GM12865 (cell line): ENCODE measurements at regions not wholly inside any gene's neighbourhood (a gene's known extent, or its start where the extent isn't known, plus 50 kb on each side); places are given as distances from the start of the nearest gene placed in this dataset.

Source experiments
- DNase-seq: peaks from one replicate; pipeline ENCODE4 v3.0.0; 2010; ENCODE audit warnings: low read depth
- H3K4me3 ChIP-seq: 2 replicates; pipeline ENCODE4 v1.5.1; 2011; ENCODE audit warnings: mild to moderate bottlenecking, low read depth, low read length, control low read depth
- CTCF ChIP-seq: IDR thresholded peaks from 2 replicates; pipeline ENCODE4 v1.5.1; 2011; ENCODE audit warnings: low read length, control low read depth, low read depth, inconsistent platforms; ENCODE audit not compliant: insufficient read depth; ENCODE audit errors: missing control alignments

DNA sequence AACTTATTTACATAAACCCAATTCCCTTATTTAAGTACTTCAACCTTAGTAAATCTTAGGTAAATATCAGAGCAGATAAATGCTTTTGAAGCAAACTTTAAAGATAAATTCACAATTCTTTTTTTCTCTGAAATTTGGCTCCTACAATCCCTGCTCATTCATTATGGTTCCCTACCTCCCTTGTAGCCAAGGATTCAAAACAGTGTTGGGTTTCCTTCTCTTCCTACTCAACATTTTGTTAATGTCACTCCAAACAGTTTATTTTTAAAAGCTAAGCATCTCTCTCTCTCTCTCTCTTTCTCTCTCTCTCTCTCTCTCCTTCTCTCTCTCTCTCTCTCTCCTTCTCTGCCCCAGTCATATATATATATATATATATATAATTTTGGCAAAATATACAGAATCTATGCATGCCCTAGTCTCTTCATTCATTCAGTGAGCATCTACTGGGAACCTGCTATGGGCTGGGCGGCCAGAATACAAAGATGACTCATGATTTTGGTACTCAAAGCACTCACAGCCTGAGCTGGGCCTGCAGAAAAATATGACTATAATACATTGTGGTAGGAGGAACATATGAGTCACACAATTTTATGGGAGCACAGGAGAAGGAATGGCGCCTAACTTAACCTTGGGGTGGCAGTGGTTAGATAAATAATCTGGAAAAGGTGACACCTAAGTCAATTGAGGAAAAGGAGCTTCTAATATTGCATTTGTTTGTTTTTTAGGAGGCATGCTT, 123.7 kb upstream of the DHRS4 start:
- no peak for TF ChIP-seq CTCF
- no peak for DNase-seq
- no peak overlapping the region for H3K4me3 ChIP-seq

GRCh38 chr14:23831596-23831995, 122.0 kb upstream of the DHRS4 start:
- peak; percentile 14 for DNase-seq
- no peak for TF ChIP-seq CTCF
- no peak overlapping the region for H3K4me3 ChIP-seq

DNA sequence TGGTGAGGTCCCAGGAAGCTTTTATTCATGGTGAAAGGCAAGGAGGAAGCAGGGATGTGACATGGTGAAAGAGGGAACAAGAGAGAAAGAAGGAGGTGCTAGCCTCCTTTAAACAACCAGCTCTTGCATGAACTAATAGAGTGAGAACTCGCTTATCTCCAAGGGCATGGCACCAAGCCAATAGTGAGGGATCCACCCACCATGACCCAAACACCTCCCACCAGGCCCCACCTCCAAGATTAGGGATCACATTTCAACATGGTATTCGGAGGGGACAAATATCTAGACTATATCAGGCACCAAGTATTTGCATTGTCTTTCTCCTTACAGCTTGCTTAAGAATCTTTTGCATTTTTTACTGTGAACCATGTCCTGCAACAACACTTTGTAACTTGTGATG, 91.9 kb upstream of the DHRS4 start:
- DNase-seq = no peak
- no peak for TF ChIP-seq CTCF
- H3K4me3 ChIP-seq = no peak overlapping the region

- H3K4me3 ChIP-seq = no peak overlapping the region
- no peak for DNase-seq
- no peak for TF ChIP-seq CTCF
Observed at GRCh38 chr14:23862513-23862912, 91.1 kb upstream of the DHRS4 start.

GRCh38 chr14:23863836-23864235, 89.7 kb upstream of the DHRS4 start:
- DNase-seq = no peak
- TF ChIP-seq CTCF = no peak
- no peak overlapping the region for H3K4me3 ChIP-seq

- no peak for DNase-seq
- no peak overlapping the region for H3K4me3 ChIP-seq
- no peak for TF ChIP-seq CTCF
Observed at GRCh38 chr14:23864259-23864658, 89.3 kb upstream of the DHRS4 start.

- H3K4me3 ChIP-seq = no peak overlapping the region
- DNase-seq = no peak
- TF ChIP-seq CTCF = no peak
Observed at GRCh38 chr14:23864861-23865260, 88.7 kb upstream of the DHRS4 start.
